ENCODE measurements at regions not wholly inside any gene's neighbourhood (a gene's known extent, or its start where the extent isn't known, plus 50 kb on each side); places are given as distances from the start of the nearest gene placed in this dataset.

DNA sequence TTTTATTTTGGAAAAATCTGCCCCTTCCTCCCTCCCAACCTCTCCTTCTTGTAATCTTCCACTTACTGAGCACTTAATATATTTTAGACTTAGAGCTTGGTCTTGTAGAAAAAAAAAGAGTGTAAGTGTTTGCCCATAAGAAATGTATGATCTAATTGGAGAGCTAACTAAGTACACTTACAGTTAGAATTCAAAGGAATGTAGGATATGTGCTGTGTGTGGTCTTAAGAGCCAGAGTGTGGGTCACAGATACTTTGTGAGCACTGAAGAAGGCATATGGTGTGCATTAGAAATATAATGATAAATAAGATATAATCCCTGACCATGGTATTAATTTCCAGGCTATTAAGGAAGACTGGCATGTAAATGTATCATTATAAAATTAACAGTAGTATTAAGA lies 91.8 kb upstream of the ZNF521 start:
- DNase-seq (ENCODE audit: low spot score) = no peak

DNA sequence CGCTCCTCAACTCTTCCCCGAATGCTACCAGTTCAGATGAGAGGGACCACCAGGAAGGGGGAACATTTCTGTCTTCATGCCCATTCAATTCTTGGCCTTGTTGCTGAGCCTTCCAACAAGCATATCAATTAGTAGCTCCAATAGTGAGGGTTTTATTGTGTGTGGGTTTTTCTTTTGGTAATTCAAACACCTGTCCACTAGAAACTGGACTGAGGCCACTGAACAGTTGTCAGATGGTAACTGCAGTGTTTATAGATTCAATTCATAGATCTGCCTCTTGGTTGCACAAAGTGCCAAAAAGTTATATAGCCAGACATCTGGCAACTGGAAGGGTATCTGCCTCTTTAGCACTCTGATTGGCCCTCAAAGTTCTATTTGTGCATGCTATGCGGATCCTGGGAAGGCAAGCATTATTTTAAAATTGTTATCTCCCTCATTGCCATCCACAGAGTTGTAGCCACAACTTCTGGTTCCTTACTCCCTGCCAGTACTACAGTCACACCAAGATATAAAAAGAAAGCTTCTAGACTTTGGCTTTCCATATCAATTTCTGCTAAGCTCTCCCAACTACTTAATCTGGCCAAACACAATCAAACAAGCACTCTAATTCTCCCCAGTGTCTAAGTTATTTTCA lies 83.3 kb upstream of the ZNF521 start:
- DNase-seq (ENCODE audit: low spot score) = no peak

DNA sequence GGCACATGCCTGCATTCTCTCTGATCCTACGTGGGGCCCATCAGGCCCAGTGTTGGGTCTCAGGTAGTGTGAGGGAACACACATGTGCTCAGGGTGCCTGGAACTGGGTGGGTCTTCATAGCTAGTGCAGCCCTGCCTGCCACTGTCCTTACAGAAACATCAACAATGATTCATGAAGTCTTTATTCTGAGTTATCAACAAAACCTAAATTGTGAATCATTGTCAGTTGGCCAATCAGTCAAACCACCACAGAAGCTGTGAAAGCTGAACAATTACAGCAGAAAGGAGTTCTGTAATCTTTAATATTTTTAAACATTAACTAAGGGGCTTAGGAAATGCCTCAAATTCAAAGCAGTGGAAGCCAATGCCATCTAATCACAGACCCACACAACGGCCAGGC lies 82.8 kb upstream of the ZNF521 start:
- no peak for DNase-seq (ENCODE audit: low spot score)

DNA sequence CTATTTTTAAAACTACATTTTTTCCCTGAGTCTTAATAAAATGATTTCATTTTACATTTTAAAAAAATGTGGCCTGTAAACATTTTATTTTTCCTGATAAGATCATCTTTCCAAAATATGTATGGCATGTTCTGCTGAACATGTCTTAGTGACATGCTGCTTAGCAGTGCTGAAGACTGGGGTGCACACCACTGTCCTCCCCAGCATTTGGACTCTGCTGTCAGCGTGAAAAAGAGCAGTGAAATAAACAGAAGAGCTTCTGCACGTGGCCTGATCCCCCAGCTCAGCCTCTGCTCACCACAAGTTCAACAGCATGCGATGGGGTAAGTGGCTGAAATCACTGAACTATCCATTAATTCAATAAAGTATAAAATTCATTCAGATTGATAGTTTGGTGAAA lies 81.6 kb upstream of the ZNF521 start:
- DNase-seq (ENCODE audit: low spot score) = no peak

DNA sequence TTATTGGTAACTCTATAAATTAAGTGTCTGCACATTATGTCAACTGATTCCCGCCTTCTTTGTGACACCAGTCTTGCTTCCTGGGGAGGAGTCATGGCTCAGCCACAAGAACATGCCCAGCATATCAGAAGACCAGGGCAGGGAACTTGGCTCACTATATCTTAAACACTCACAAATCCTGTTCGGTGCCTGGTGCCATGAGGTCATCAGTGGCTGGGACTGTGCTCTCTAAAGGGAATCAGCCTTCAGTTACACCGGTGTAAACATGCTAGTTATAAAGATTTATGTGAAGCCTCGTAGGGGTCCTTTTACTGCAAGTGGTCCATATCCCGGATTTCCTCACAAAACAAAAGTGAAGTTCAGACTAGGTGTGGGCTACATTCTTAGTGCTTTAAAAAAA lies 73.1 kb upstream of the ZNF521 start:
- no peak for DNase-seq (ENCODE audit: low spot score)

DNA sequence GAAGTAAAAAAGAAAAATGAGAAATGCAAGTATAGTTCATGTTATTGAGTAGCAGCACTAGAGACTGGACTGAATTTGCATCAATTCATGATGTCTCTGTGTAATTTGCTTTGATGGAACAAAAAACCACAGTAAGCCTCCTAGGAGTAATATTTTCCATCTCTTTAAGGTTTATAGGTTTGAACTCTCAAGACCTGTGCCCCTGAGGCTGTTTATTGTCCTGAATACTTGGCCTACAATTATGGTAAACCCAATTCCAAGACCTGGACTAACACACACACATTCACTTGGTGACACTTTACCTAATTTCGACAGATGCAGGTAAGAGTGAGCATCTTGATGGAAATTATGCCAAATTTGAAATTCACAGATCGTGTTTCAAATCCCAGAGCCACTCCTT lies 71.8 kb upstream of the ZNF521 start:
- no peak for DNase-seq (ENCODE audit: low spot score)

DNA sequence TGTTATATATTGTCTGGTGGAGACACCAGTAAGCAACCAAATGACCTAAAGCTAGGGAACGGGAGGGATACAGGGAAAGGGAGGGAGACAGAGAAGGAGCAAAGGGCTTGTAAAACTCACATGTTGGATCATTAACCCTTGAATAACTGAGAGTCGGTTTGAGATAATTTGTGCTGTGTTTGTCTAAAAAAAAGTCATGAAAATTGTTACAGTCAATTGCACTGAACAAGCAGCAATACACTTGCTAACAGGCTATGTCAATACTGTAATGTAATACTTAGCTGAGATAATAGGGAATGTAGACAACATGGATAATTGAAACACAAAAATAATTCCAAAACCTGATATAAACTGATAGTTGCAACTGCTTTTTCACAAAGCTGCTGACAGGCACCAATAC lies 71.3 kb upstream of the ZNF521 start:
- DNase-seq (ENCODE audit: low spot score) = no peak

DNA sequence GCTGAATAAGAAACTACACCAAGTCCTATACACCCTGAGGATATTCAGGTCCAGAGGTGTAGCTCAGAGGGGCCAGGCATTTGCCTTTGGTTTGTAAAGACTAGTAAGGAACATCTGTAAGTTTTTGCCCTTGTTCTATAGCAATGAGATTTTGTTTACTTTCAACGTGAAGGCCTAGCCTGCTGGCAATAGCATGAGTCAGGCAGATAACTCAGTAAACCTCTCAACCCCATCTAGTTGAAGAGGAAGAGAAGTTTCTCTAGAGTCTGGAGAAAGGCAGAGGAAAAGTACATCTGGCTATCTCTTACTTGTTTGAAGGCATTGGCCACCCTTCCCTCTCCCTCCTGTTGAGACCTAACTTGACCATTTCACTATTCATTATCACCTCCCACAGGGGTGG lies 70.3 kb upstream of the ZNF521 start:
- no peak for DNase-seq (ENCODE audit: low spot score)

DNA sequence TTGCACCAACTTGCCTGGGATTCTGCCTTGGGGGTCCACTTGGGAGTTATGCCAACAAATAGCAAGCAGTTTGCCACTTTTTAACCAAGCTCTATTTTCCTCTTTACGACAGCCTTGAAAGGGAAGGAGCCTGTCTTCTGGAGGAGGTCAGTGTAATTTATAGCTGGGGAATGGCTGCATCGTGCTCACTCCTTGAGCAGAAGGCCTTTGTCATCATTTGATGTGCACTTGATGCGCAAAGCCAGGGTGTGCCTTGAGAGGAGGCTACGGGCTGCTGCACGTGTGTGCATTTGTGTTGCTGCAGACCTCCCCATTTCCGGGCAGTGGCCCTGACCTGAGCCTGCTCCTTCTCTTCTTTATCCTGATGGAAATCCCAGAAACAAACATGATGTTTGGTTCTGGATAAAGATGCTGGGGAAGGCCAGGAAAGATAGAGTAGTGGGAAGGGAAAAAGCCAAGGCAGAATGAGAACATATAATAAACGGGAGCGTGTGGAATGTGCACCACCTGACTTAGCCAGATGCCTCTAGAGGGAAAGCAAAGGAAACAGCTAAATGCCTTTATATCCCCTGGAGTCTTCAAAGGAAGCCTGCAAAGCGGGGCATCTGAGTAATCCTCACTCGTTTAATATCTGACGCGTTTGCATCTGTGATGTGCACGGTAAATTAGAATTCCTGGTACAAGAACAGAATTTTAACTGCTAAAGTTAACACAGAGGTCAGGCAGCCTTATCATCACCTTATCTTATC lies 68.3 kb upstream of the ZNF521 start:
- DNase-seq (ENCODE audit: low spot score) = no peak

DNA sequence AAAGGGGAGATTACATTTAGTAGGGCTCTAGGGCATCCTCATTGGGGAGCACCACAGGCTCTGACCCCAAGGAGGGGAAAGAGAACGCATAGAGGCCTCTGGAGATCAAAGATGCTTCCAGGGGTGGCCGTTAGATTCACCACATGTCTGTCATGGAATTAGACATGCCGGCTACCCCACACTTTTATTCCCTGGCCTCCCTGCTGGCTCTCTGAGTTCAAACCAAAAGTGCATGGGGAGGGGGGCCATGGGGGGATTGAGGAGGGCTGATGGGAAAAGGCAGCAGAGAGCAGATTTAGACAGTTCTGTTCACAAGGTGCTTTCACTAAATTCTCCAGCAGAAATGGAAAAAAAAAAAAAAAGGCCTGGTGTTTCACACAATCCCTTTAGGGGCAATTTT lies 64.4 kb upstream of the ZNF521 start:
- no peak for DNase-seq (ENCODE audit: low spot score)

DNA sequence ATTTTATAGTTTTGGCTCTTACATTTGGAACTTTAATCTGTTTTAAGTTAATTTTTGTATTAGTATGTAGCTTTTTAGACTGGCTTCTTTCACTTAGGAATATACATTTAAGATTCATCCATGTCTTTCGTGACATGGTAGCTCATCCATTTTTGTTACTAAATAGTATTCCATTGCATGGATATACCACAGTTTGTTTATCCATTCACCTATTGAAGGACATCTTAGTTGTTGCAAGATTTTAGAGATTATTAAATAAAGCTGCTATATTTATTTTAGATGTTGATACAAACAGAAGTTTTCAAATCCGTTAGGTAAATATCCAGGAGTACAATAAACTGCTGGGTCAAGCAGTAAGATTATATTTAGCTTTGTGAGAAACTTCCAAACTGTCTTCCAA lies 58.0 kb upstream of the ZNF521 start:
- DNase-seq (ENCODE audit: low spot score) = no peak

DNA sequence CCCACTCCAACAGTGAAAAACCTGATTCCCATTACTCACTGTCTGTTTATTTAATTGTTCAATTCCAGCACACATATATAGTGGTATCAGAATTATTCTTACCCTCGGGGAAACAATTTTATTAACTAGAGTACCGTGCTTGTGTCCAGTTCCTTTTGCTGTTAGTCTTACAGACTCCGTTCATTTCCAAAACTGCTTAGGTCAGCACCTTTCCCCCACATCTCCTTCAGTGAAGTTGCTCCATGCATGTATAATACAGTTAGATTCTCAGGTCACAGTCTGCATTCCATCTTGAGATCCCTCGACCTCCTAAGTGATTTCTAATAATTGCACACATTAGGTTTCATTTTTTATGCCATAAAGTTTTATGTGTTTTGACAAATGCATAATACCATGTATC lies 56.3 kb upstream of the ZNF521 start:
- no peak for DNase-seq (ENCODE audit: low spot score)
